Activated CD4-positive, alpha-beta T cell treated with anti-CD3 and anti-CD28 coated beads for 36 hours (primary cell): ENCODE measurements at regions not wholly inside any gene's neighbourhood (a gene's known extent, or its start where the extent isn't known, plus 50 kb on each side); places are given as distances from the start of the nearest gene placed in this dataset.

ENCODE experiments used
- ATAC-seq: fragments of 200-7000 bp; cut with Tn5 transposase; one replicate; pipeline ENCODE4 v1.10.0; 2021; ENCODE audit warnings: mild to moderate bottlenecking, moderate library complexity
- CTCF ChIA-PET: fragments of 350-600 bp; sonication (Branson Sonifier 250); formaldehyde crosslinking; loops from one replicate; lab custom pipeline; 2021; ENCODE audit warnings: antibody characterized with exemption; lab: Charles Lee
- POLR2A ChIA-PET: fragments of 350-600 bp; sonication (Branson Sonifier 250); formaldehyde crosslinking; loops from one replicate; lab custom pipeline; 2021; ENCODE audit warnings: antibody characterized with exemption, inconsistent platforms; lab: Charles Lee
- DNase-seq: peaks from one replicate; pipeline ENCODE4 v3.0.0-alpha.2; 2020
- H3K27ac Mint-ChIP-seq: one replicate; pipeline ENCODE4 v1.8.0; 2021; ENCODE audit warnings: mixed read lengths
- H3K27me3 Mint-ChIP-seq: one replicate; pipeline ENCODE4 v1.8.0; 2021; ENCODE audit warnings: mixed read lengths
- H3K36me3 Mint-ChIP-seq: one replicate; pipeline ENCODE4 v1.8.0; 2021; ENCODE audit warnings: low read depth, mixed read lengths
- H3K4me1 Mint-ChIP-seq: one replicate; pipeline ENCODE4 v1.8.0; 2021; ENCODE audit warnings: mixed read lengths
- H3K4me3 Mint-ChIP-seq: one replicate; pipeline ENCODE4 v1.8.0; 2021; ENCODE audit warnings: mild to moderate bottlenecking, moderate library complexity, mixed read lengths
- H3K9me3 Mint-ChIP-seq: one replicate; pipeline ENCODE4 v1.8.0; 2021; ENCODE audit warnings: low read depth, mixed read lengths
- intact Hi-C, 2 experiments: fragments of 100-400 bp; cut with DNase I in 1 of 2; cut with micrococcal nuclease in 1 of 2; formaldehyde crosslinking; loops; one replicate each; pipeline versions ENCODE4 v1.14.2 to v1.15.1; 2022 to 2024; cut with DNase I, micrococcal nuclease

GRCh38 chr20:50313827-50314677 is 123.4 kb downstream of the CEBPB start:
- ATAC-seq, result no peak
- no peak overlapping the region for H3K27ac Mint-ChIP-seq
- peaks cover 3% of the 10 kb centered on the region for H3K4me1 Mint-ChIP-seq
- no peaks in the 10 kb centered on the region for H3K9me3 Mint-ChIP-seq
- no peaks in the 10 kb centered on the region for H3K36me3 Mint-ChIP-seq
- H3K4me3 Mint-ChIP-seq, result no peak overlapping the region
- peaks cover 16% of the 10 kb centered on the region for H3K27me3 Mint-ChIP-seq
- ChIA-PET POLR2A (interaction anchor here (0.5 kb wide), 1 partner anchor 336 kb away, joined by 3 read pairs; no protein-coding TSS in a partner anchor), CTCF (interaction anchor here (0.7 kb wide), 1 partner anchor 24 kb away, joined by 3 read pairs; no protein-coding TSS in a partner anchor)
- intact Hi-C loops, result no loop called here
- DNase-seq, result no peak

GRCh38 chr20:50314678-50315335 is 124.2 kb downstream of the CEBPB start:
- H3K27me3 Mint-ChIP-seq, result peaks cover 16% of the 10 kb centered on the region
- H3K4me1 Mint-ChIP-seq, result peaks cover 3% of the 10 kb centered on the region
- H3K9me3 Mint-ChIP-seq, result no peaks in the 10 kb centered on the region
- ATAC-seq (no peak), DNase-seq (no peak)
- no peaks in the 10 kb centered on the region for H3K36me3 Mint-ChIP-seq
- ChIA-PET CTCF (interaction anchor here (0.7 kb wide), 1 partner anchor 24 kb away, joined by 3 read pairs; no protein-coding TSS in a partner anchor), POLR2A (no interaction called here)
- intact Hi-C loops, result no loop called here
- no peak overlapping the region for H3K27ac Mint-ChIP-seq
- no peak overlapping the region for H3K4me3 Mint-ChIP-seq

GRCh38 chr20:50315586-50316551 is 125.2 kb downstream of the CEBPB start:
- Mint-ChIP-seq H3K9me3 (no peaks in the 10 kb centered on the region), H3K27ac (no peak overlapping the region), H3K36me3 (no peaks in the 10 kb centered on the region), H3K4me1 (peaks cover 6% of the 10 kb centered on the region), H3K4me3 (no peak overlapping the region), H3K27me3 (peaks cover 19% of the 10 kb centered on the region)
- intact Hi-C loops, result no loop called here
- ATAC-seq (no peak), DNase-seq (no peak)
- POLR2A ChIA-PET, result no interaction called here
- CTCF ChIA-PET, result interaction anchor here (0.6 kb wide), 1 partner anchor 34 kb away, joined by 3 read pairs; no protein-coding TSS in a partner anchor

- peaks cover 19% of the 10 kb centered on the region for H3K27me3 Mint-ChIP-seq
- ChIA-PET POLR2A (no interaction called here), CTCF (no interaction called here)
- no peak for ATAC-seq
- intact Hi-C loops, result no loop called here
- no peak overlapping the region for H3K4me3 Mint-ChIP-seq
- peaks cover 9% of the 10 kb centered on the region for H3K4me1 Mint-ChIP-seq
- H3K9me3 Mint-ChIP-seq, result no peaks in the 10 kb centered on the region
- no peak for DNase-seq
- H3K27ac Mint-ChIP-seq, result no peak overlapping the region
- no peaks in the 10 kb centered on the region for H3K36me3 Mint-ChIP-seq
These were observed 126.5 kb downstream of the CEBPB start for GRCh38 chr20:50317116-50317515.

- H3K9me3 Mint-ChIP-seq, result no peaks in the 10 kb centered on the region
- ATAC-seq (no peak), DNase-seq (no peak)
- ChIA-PET CTCF (no interaction called here), POLR2A (no interaction called here)
- H3K27ac Mint-ChIP-seq, result no peak overlapping the region
- peaks cover 19% of the 10 kb centered on the region for H3K27me3 Mint-ChIP-seq
- H3K36me3 Mint-ChIP-seq, result no peaks in the 10 kb centered on the region
- peaks cover 9% of the 10 kb centered on the region for H3K4me1 Mint-ChIP-seq
- intact Hi-C loops, result no loop called here
- H3K4me3 Mint-ChIP-seq, result no peak overlapping the region
These were observed 127.0 kb downstream of the CEBPB start for GRCh38 chr20:50317609-50318008.

- no peak for DNase-seq
- Mint-ChIP-seq H3K9me3 (no peaks in the 10 kb centered on the region), H3K27me3 (peaks cover 17% of the 10 kb centered on the region), H3K4me1 (peaks cover 9% of the 10 kb centered on the region), H3K4me3 (no peak overlapping the region), H3K27ac (no peak overlapping the region), H3K36me3 (no peaks in the 10 kb centered on the region)
- POLR2A ChIA-PET, result no interaction called here
- intact Hi-C loops, result no loop called here
- CTCF ChIA-PET, result interaction anchor here (0.5 to 0.6 kb wide), 3 partner anchors 14 to 202 kb away, joined by 3 to 4 read pairs (median 3); no protein-coding TSS in a partner anchor
- ATAC-seq, result no peak
These were observed 128.1 kb downstream of the CEBPB start for GRCh38 chr20:50318710-50319109.

- H3K27me3 Mint-ChIP-seq, result peaks cover 9% of the 10 kb centered on the region
- ChIA-PET POLR2A (no interaction called here), CTCF (interaction anchor here (0.7 to 0.8 kb wide), 2 partner anchors 17 to 102 kb away, joined by 3 to 4 read pairs; no protein-coding TSS in a partner anchor)
- no peak overlapping the region for H3K4me3 Mint-ChIP-seq
- intact Hi-C loops, result no loop called here
- peaks cover 9% of the 10 kb centered on the region for H3K4me1 Mint-ChIP-seq
- DNase-seq, result no peak
- H3K36me3 Mint-ChIP-seq, result no peaks in the 10 kb centered on the region
- no peak for ATAC-seq
- no peaks in the 10 kb centered on the region for H3K9me3 Mint-ChIP-seq
- no peak overlapping the region for H3K27ac Mint-ChIP-seq
These were observed 129.6 kb downstream of the CEBPB start for GRCh38 chr20:50320005-50320900.

GRCh38 chr20:50320901-50321796 is 130.5 kb downstream of the CEBPB start:
- intact Hi-C loops, result no loop called here
- peaks cover 7% of the 10 kb centered on the region for H3K27me3 Mint-ChIP-seq
- no peaks in the 10 kb centered on the region for H3K36me3 Mint-ChIP-seq
- DNase-seq (peak; percentile 65), ATAC-seq (peak; percentile 85)
- CTCF ChIA-PET, result interaction anchor here (0.6 kb wide), 1 partner anchor 88 kb away, joined by 5 read pairs; no protein-coding TSS in a partner anchor
- H3K9me3 Mint-ChIP-seq, result no peaks in the 10 kb centered on the region
- POLR2A ChIA-PET, result no interaction called here
- H3K4me1 Mint-ChIP-seq, result peaks cover 9% of the 10 kb centered on the region
- H3K27ac Mint-ChIP-seq, result no peak overlapping the region
- H3K4me3 Mint-ChIP-seq, result no peak overlapping the region

GRCh38 chr20:50321797-50322480 is 131.3 kb downstream of the CEBPB start:
- Mint-ChIP-seq H3K27ac (no peak overlapping the region), H3K27me3 (peaks cover 3% of the 10 kb centered on the region), H3K36me3 (no peaks in the 10 kb centered on the region), H3K9me3 (no peaks in the 10 kb centered on the region), H3K4me1 (peaks cover 9% of the 10 kb centered on the region), H3K4me3 (no peak overlapping the region)
- CTCF ChIA-PET, result interaction anchor here (0.6 kb wide), 1 partner anchor 89 kb away, joined by 5 read pairs; no protein-coding TSS in a partner anchor
- POLR2A ChIA-PET, result no interaction called here
- ATAC-seq, result no peak
- DNase-seq, result no peak
- intact Hi-C loops, result no loop called here
